H1 (cell line): ENCODE measurements at regions not wholly inside any gene's neighbourhood (a gene's known extent, or its start where the extent isn't known, plus 50 kb on each side); places are given as distances from the start of the nearest gene placed in this dataset.

Source experiments
- CHD7 ChIP-seq: fragments of 300-600 bp; sonication (generic); IDR thresholded peaks from 2 replicates; pipeline ENCODE4 v1.7.1; 2012; ENCODE audit warnings: low read length, moderate library complexity, mild to moderate bottlenecking, inconsistent platforms; ENCODE audit not compliant: insufficient replicate concordance

GRCh38 chr7:35487402-35487801 lies 207.5 kb downstream of the HERPUD2 start (continued):
- no peak for TF ChIP-seq CHD7
- TF ChIP-seq, all 59 proteins: peak for 0
